ENCODE measurements at regions not wholly inside any gene's neighbourhood (a gene's known extent, or its start where the extent isn't known, plus 50 kb on each side); places are given as distances from the start of the nearest gene placed in this dataset.

- no peak for TF ChIP-seq CTCF (IDR thresholded peaks at IDR 0.05; ENCODE audit: low read depth, low read length, missing control alignments)
- DNase-seq (ENCODE audit: low read depth): no peak
- in situ Hi-C loops (cut with HindIII; ENCODE audit: low sequenced_read_pairs): no loop called here
- H3K4me3 ChIP-seq (ENCODE audit: low read depth, low read length): no peak overlapping the region
These were observed 571.6 kb upstream of the JAG1 start for GRCh38 chr20:11245431-11245830.

- in situ Hi-C loops (cut with HindIII; ENCODE audit: low sequenced_read_pairs): no loop called here
- no peak for TF ChIP-seq CTCF (IDR thresholded peaks at IDR 0.05; ENCODE audit: low read depth, low read length, missing control alignments)
- DNase-seq (ENCODE audit: low read depth): no peak
- H3K4me3 ChIP-seq (ENCODE audit: low read depth, low read length): no peak overlapping the region
These were observed 572.5 kb upstream of the JAG1 start for GRCh38 chr20:11246251-11246775.

- in situ Hi-C loops (cut with HindIII; ENCODE audit: low sequenced_read_pairs): no loop called here
- no peak for DNase-seq (ENCODE audit: low read depth)
- TF ChIP-seq CTCF (IDR thresholded peaks at IDR 0.05; ENCODE audit: low read depth, low read length, missing control alignments): no peak
- H3K4me3 ChIP-seq (ENCODE audit: low read depth, low read length): no peak overlapping the region
These were observed 573.5 kb upstream of the JAG1 start for GRCh38 chr20:11247046-11248010.

- no peak overlapping the region for H3K4me3 ChIP-seq (ENCODE audit: low read depth, low read length)
- in situ Hi-C loops (cut with HindIII; ENCODE audit: low sequenced_read_pairs): no loop called here
- no peak for DNase-seq (ENCODE audit: low read depth)
- TF ChIP-seq CTCF (IDR thresholded peaks at IDR 0.05; ENCODE audit: low read depth, low read length, missing control alignments): no peak
These were observed 574.2 kb upstream of the JAG1 start for GRCh38 chr20:11248011-11248409.

GRCh38 chr20:11248687-11249638, 575.2 kb upstream of the JAG1 start:
- DNase-seq (ENCODE audit: low read depth): no peak
- in situ Hi-C loops (cut with HindIII; ENCODE audit: low sequenced_read_pairs): no loop called here
- no peak overlapping the region for H3K4me3 ChIP-seq (ENCODE audit: low read depth, low read length)
- TF ChIP-seq CTCF (IDR thresholded peaks at IDR 0.05; ENCODE audit: low read depth, low read length, missing control alignments): no peak

GRCh38 chr20:11249683-11250082, 575.9 kb upstream of the JAG1 start:
- no peak for TF ChIP-seq CTCF (IDR thresholded peaks at IDR 0.05; ENCODE audit: low read depth, low read length, missing control alignments)
- no peak for DNase-seq (ENCODE audit: low read depth)
- in situ Hi-C loops (cut with HindIII; ENCODE audit: low sequenced_read_pairs): no loop called here
- H3K4me3 ChIP-seq (ENCODE audit: low read depth, low read length): no peak overlapping the region

Data from astrocyte of the cerebellum (primary cell).